SU-DHL-6 (cell line): ENCODE measurements at regions not wholly inside any gene's neighbourhood (a gene's known extent, or its start where the extent isn't known, plus 50 kb on each side); places are given as distances from the start of the nearest gene placed in this dataset.

ENCODE experiments used
- H2AFZ ChIP-seq: fragments of 200-600 bp; sonication (generic); 2 replicates; pipeline ENCODE4 v1.6.1; 2014; ENCODE audit warnings: low read depth, mild to moderate bottlenecking, moderate library complexity, mixed read lengths, antibody characterized with exemption, low read length; ENCODE audit not compliant: severe bottlenecking
- H3F3A ChIP-seq: fragments of 200-600 bp; shearing (Covaris generic); 2 replicates; pipeline ENCODE4 v1.6.0; 2016; ENCODE audit warnings: antibody characterized with exemption, mild to moderate bottlenecking; ENCODE audit not compliant: insufficient read depth
- H3K27ac ChIP-seq: fragments of 200-600 bp; sonication (generic); 2 replicates; pipeline ENCODE4 v1.5.1; 2016; ENCODE audit warnings: low read depth, mild to moderate bottlenecking, low read length, moderate library complexity, mixed read lengths
- H3K27me3 ChIP-seq: fragments of 200-600 bp; sonication (generic), shearing (Covaris generic); 2 replicates; pipeline ENCODE4 v1.6.0; 2014; ENCODE audit warnings: mild to moderate bottlenecking, low read length
- H3K36me3 ChIP-seq: fragments of 200-600 bp; sonication (generic); 2 replicates; pipeline ENCODE4 v1.6.1; 2014; ENCODE audit warnings: mild to moderate bottlenecking, low read length, mixed read lengths
- H3K4me2 ChIP-seq: fragments of 300-600, 200-600 bp; shearing (Covaris generic), sonication (generic); 2 replicates; pipeline ENCODE4 v1.6.0; 2014; ENCODE audit warnings: low read length, low read depth, mild to moderate bottlenecking; ENCODE audit not compliant: poor library complexity, severe bottlenecking
- H3K4me3 ChIP-seq: fragments of 200-600 bp; sonication (generic); 2 replicates; pipeline ENCODE4 v1.5.1; 2014; ENCODE audit warnings: antibody characterized with exemption, low read length, mild to moderate bottlenecking, mixed read lengths; ENCODE audit not compliant: insufficient read depth, poor library complexity, severe bottlenecking
- H3K79me2 ChIP-seq: fragments of 200-600 bp; sonication (generic); 2 replicates; pipeline ENCODE4 v1.6.1; 2014; ENCODE audit warnings: mild to moderate bottlenecking, low read length, moderate library complexity; ENCODE audit not compliant: insufficient read depth
- H3K9ac ChIP-seq: fragments of 200-600 bp; sonication (generic); 2 replicates; pipeline ENCODE4 v1.7.0; 2014; ENCODE audit warnings: mild to moderate bottlenecking, low read length
- H3K9me2 ChIP-seq: fragments of 200-600 bp; sonication (generic); replicated peaks from 2 replicates; pipeline ENCODE4 v1.6.1; 2014; ENCODE audit warnings: low read length; ENCODE audit not compliant: insufficient read depth
- H3K9me3 ChIP-seq: fragments of 200-600 bp; sonication (generic); 2 replicates; pipeline ENCODE4 v1.6.1; 2014; ENCODE audit warnings: low read length, mixed read lengths; ENCODE audit not compliant: insufficient read depth
- H4K20me1 ChIP-seq: fragments of 200-600 bp; sonication (generic); 2 replicates; pipeline ENCODE4 v1.6.1; 2014; ENCODE audit warnings: low read depth, mild to moderate bottlenecking, antibody characterized with exemption, low read length, moderate library complexity, mixed read lengths
- CTCF ChIP-seq: fragments of 200-600 bp; sonication (generic); IDR thresholded peaks from one replicate; pipeline ENCODE4 v1.5.1; 2017; ENCODE audit warnings: antibody characterized with exemption, mild to moderate bottlenecking, low read length, moderate library complexity; ENCODE audit not compliant: insufficient read depth, poor library complexity, severe bottlenecking
- EZH2phosphoT487 ChIP-seq: fragments of 200-600 bp; sonication (generic), shearing (Covaris generic); conservative IDR thresholded peaks from 2 replicates; pipeline ENCODE4 v1.6.1; 2018; ENCODE audit warnings: mild to moderate bottlenecking, antibody characterized with exemption, low read length, moderate library complexity, mixed read lengths

- no peak overlapping the region for H3K4me3 ChIP-seq
- H3K27ac ChIP-seq, result no peak overlapping the region
- no peaks in the 10 kb centered on the region for H3K36me3 ChIP-seq
- H3K9me3 ChIP-seq, result no peaks in the 10 kb centered on the region
- no peaks in the 10 kb centered on the region for H3K9me2 ChIP-seq
- H3K4me2 ChIP-seq, result no peak overlapping the region
- no peaks in the 10 kb centered on the region for H3F3A ChIP-seq
- no peaks in the 10 kb centered on the region for H3K79me2 ChIP-seq
- no peak overlapping the region for H3K9ac ChIP-seq
- H4K20me1 ChIP-seq, result no peaks in the 10 kb centered on the region
- H2AFZ ChIP-seq, result no peak overlapping the region
- no peaks in the 10 kb centered on the region for H3K27me3 ChIP-seq
- TF ChIP-seq CTCF (no peak), EZH2phosphoT487 (no peak)
Observed at GRCh38 chr15:69663441-69663840, 210.8 kb downstream of the RPLP1 start.

GRCh38 chr15:69663982-69664381 is 211.4 kb downstream of the RPLP1 start:
- H3K27ac ChIP-seq, result no peak overlapping the region
- no peaks in the 10 kb centered on the region for H3F3A ChIP-seq
- H3K9me2 ChIP-seq, result no peaks in the 10 kb centered on the region
- H3K79me2 ChIP-seq, result no peaks in the 10 kb centered on the region
- H3K36me3 ChIP-seq, result no peaks in the 10 kb centered on the region
- H3K4me3 ChIP-seq, result no peak overlapping the region
- no peaks in the 10 kb centered on the region for H3K9me3 ChIP-seq
- H3K27me3 ChIP-seq, result no peaks in the 10 kb centered on the region
- no peak overlapping the region for H2AFZ ChIP-seq
- H3K9ac ChIP-seq, result no peak overlapping the region
- no peak overlapping the region for H3K4me2 ChIP-seq
- H4K20me1 ChIP-seq, result no peaks in the 10 kb centered on the region
- TF ChIP-seq EZH2phosphoT487, result no peak
- no peak for TF ChIP-seq CTCF

- H4K20me1 ChIP-seq, result no peaks in the 10 kb centered on the region
- no peak overlapping the region for H3K27ac ChIP-seq
- no peak overlapping the region for H2AFZ ChIP-seq
- H3F3A ChIP-seq, result no peaks in the 10 kb centered on the region
- no peaks in the 10 kb centered on the region for H3K27me3 ChIP-seq
- no peaks in the 10 kb centered on the region for H3K79me2 ChIP-seq
- H3K9me3 ChIP-seq, result no peaks in the 10 kb centered on the region
- no peak overlapping the region for H3K9ac ChIP-seq
- no peak overlapping the region for H3K4me3 ChIP-seq
- no peaks in the 10 kb centered on the region for H3K36me3 ChIP-seq
- TF ChIP-seq CTCF, result no peak
- no peak for TF ChIP-seq EZH2phosphoT487
- H3K4me2 ChIP-seq, result no peak overlapping the region
- H3K9me2 ChIP-seq, result no peaks in the 10 kb centered on the region
Observed at GRCh38 chr15:69664572-69665571, 212.3 kb downstream of the RPLP1 start.
